HG03135 (cell line): ENCODE measurements at regions not wholly inside any gene's neighbourhood (a gene's known extent, or its start where the extent isn't known, plus 50 kb on each side); places are given as distances from the start of the nearest gene placed in this dataset.

Source experiments
- ATAC-seq: cut with Tn5 transposase; IDR thresholded peaks from one replicate; pipeline ENCODE4 v1.9.1; 2021; ENCODE audit warnings: mild to moderate bottlenecking, moderate library complexity; ENCODE audit not compliant: unreplicated experiment

DNA sequence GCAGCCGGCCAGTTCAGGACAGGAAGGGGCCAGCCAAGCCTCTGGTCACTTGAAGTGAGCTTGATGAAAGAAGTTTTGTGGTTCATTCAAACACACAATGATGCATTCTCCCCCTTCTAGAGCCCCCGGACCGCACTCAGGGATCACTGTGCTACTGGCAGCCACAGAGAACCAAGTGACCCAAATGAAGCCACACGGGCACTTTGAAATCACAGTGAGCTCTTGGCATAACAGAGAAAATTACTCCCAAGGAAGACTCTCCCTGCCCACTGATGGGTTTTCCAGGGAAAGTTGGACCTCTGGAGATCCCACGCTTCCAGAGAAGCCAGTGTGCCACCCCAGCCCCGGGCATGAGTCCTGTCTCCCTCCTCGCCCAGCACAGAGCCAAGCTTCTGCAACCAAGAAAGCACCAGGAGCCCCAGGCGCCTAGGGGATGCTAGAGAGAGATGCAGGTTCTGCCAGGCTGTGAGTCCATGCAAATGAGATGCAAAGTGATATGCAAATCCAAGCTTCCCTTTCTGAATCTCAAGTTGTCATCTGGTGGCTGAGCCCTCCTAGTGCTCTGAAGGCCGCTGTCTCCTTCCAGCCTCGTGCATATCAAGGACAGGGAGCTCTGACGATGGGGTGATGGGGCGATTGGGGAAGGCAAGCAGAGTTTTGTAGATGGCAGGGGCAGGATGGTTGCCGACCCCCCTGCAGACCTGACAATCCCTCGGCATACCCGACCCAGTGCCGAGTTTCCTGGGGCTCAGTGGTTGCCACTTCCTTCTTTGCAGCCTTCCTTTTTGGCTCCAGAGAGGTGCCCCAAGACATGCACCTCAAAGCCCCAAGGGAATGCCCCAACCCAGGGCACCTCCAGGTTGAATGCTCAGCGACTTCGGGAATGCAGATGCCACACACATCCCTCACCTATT lies 59.7 kb upstream of the TNRC6C start:
- ATAC-seq: no peak

DNA sequence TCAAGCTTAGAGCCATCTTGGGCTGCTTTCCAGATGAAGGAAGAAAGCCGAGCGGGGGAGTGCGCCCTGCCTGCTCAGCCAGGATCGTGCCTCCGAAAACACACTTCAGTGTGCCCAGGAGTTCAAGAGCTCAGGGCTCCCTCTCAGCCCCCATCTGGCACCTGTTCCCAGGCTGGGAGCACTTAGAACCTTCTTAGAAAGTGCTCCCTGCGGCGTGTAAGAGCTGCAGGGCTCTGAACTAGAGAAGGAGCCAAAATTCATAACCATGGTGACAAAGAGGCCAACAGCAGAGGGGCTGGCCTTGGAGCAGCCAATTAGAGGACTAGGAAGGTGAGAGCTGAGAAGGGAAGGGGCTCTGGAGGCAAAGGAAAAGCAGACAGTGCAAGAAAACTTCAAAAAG lies 59.0 kb upstream of the TNRC6C start:
- no peak for ATAC-seq

DNA sequence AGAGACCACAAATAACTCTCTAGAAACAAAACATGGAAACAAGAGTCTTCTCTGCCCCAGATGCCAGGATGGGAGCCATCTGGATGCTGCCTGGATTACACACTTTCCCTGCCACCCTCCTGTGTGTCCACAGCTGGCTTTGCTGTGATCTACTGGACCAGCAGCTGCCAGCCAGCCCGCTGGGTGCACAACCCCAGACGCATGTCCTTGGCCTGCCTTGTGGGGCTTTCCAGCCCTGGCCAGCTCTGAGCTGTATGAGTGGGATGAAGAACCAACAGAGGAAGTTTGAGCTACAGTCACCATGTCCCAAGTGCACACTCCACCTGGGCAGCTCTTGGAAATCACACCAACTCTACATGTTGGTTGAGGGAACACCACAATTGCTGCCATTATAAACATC lies 57.0 kb upstream of the TNRC6C start:
- no peak for ATAC-seq

DNA sequence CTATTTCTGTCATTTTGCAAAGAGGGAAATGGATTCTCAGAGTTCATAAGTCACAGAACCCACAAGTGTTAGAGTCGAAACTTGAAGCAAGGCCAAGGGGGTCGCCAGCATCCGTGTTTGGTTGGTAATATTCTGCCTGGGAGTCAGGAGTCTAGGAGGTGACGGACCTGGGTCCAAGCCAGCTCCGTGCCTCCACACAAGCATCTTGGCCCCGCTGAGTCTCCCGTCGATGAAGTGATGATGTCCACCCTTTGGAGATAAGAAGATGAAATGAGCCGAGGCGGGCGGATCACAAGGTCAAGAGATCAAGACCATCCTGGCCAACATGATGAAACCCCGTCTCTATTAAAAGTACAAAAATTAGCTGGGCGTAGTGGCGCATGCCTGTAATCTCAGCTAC lies 53.2 kb upstream of the TNRC6C start:
- ATAC-seq: no peak

DNA sequence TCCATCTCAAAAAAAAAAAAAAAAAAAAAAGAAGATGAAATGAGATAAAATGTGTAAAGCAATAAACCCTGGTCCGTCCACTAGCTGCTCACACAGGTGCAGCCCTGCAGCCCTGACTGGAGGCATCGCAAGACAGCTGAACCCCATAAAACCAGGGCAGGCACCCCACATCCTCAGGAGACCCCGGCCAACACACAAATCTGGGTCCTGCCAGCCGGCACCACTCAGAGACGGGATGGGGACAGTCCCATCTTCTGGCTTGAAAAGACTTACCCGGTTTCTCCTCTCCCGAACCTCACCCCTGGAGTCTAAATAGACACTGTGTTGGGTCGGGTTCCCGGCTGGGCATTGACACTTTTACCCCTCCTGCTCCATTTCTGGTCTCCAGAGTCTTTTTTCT lies 52.7 kb upstream of the TNRC6C start:
- ATAC-seq: no peak

DNA sequence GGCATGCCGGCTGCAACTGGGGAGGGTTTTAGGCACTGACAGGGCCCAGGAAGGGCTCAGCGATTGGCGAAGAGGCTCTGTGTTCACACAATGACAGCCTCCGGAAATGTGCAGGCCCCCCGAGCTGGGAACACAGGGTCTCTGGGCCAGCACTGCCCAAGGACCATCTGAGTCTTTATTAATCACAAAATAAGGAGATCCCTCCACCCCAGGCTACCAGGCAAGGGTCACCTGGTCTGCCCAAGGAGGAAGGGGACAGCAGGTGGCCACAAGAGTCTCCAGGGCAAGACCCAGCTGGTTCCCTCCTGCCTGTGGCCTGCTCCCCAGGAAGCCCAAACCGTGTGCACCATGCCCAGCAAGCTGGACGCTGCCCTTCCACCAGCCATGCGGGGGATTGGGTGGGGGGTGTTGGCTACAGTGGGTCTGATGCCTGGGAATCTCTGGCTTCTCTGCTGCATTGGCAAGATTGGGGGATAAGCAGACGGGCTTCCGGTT lies 52.1 kb upstream of the TNRC6C start:
- ATAC-seq: no peak

DNA sequence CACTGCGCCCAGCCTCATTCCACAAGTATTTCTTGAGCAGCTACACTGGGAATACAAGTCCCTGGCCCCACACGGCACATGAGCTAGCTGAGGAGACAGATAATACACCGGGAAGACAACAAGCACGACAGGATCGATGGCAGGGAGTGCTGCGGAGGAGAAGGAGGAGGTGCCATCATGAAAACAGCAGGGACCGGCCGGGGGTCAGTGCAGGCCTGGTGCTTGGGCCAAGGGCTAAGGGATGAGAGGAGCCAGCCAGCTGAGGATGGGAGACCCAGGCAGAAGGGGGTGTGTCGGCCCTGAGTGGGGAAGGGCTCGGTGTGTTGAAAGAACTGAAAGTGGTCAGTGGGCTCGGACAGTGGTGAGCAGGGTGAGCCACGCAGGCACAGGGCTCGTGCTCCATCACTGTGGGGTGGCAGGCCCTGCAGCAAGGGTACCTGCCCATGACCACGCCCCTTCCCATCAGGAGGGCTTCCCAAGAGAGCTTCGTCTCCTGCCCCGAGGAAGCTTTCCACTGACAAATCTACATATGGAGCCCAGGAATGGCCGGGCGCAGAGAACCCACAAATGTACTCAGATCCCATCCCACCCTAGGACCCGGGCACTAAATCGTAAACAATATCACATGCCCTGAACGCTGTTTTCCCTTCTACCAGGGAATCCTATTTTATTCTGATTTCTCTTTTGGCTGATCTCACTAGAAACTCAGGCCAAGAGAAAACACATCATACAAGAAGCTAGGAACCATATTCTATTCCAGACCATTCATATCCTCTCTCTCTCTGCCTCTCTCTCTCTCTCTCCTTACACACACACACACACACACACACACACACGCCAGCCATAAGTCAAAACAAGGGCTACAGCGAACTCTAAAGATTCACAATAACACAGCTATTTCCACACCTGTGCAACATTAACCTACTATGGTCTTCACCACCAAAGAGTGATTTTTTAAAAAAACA lies 50.7 kb upstream of the TNRC6C start:
- no peak for ATAC-seq

DNA sequence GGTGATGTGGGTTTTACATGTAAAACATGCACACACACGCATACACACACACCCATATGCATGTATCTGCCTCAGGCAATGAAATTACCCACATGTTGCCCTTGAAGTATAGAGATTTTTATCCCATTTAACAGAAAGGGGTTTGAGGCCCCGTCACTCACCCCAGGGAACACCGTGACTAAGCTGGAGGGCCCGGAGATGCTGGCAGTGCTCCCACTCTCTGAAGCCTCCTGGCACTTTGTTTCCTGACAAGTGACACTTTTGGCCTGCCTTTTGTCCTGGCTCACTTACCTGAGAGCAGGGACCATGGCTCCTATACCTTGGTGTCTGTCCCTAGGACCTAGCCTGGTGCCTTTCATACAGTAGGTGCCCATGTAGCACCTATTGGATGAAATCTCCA lies 50.0 kb upstream of the TNRC6C start:
- no peak for ATAC-seq
